ENCODE measurements at regions not wholly inside any gene's neighbourhood (a gene's known extent, or its start where the extent isn't known, plus 50 kb on each side); places are given as distances from the start of the nearest gene placed in this dataset.

DNA sequence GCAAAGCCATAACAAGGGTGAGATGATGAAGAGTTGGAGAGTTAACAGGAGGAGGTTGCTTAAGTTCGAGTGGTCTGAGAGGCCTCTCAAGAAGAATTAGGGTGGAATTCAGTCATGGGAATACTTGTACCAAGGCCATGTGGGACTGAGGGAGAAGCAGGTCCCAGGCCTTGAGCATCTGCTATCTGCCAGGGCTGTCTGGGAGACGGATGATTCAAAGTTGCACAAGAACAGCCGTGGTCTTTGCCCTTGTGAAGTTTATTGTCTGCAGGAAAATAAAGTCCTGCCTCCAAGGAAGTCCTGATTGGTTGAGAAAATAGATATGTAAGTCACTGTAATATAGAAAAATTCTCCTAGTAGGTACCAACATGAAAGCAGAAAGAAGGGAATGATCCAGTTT, 178.8 kb upstream of the RFC3 start:
- TF ChIP-seq, protein P1, sequence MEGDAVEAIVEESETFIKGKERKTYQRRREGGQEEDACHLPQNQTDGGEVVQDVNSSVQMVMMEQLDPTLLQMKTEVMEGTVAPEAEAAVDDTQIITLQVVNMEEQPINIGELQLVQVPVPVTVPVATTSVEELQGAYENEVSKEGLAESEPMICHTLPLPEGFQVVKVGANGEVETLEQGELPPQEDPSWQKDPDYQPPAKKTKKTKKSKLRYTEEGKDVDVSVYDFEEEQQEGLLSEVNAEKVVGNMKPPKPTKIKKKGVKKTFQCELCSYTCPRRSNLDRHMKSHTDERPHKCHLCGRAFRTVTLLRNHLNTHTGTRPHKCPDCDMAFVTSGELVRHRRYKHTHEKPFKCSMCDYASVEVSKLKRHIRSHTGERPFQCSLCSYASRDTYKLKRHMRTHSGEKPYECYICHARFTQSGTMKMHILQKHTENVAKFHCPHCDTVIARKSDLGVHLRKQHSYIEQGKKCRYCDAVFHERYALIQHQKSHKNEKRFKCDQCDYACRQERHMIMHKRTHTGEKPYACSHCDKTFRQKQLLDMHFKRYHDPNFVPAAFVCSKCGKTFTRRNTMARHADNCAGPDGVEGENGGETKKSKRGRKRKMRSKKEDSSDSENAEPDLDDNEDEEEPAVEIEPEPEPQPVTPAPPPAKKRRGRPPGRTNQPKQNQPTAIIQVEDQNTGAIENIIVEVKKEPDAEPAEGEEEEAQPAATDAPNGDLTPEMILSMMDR (IDR thresholded peaks at IDR 0.05; ENCODE audit: low read depth, low read length, missing input control), result no peak
- no peak for TF ChIP-seq SP1 (IDR thresholded peaks at IDR 0.05)
- TF ChIP-seq YY1 (IDR thresholded peaks at IDR 0.05), result no peak
- TF ChIP-seq EGR1 (IDR thresholded peaks at IDR 0.05; ENCODE audit: low read depth in 2 of 2), result no peak
- no peak for TF ChIP-seq TAF1 (conservative IDR thresholded peaks at IDR 0.05)
- no peak for TF ChIP-seq GABPA (IDR thresholded peaks at IDR 0.05 in 1 of 2, conservative IDR thresholded peaks at IDR 0.05 in 1 of 2)
